Testis (tissue), 2 donors: ENCODE measurements at regions not wholly inside any gene's neighbourhood (a gene's known extent, or its start where the extent isn't known, plus 50 kb on each side); places are given as distances from the start of the nearest gene placed in this dataset.

Source experiments
- POLR2A ChIP-seq: fragments of 450-650 bp; IDR thresholded peaks from one replicate; pipeline ENCODE4 v1.6.1; 2017; ENCODE audit warnings: antibody characterized with exemption, mild to moderate bottlenecking, moderate library complexity
- TF ChIP-seq, protein P1 (sequence below), 3 experiments: fragments of 450-650 bp in 2 of 3; fragments of 200-600 bp in 1 of 3; sonication (generic) in 1 of 3; IDR thresholded peaks; one replicate each; pipeline ENCODE4 v1.5.1; 2016 to 2019; ENCODE audit warnings: antibody characterized with exemption in 3 of 3, mild to moderate bottlenecking in 2 of 3, moderate library complexity in 1 of 3

DNA sequence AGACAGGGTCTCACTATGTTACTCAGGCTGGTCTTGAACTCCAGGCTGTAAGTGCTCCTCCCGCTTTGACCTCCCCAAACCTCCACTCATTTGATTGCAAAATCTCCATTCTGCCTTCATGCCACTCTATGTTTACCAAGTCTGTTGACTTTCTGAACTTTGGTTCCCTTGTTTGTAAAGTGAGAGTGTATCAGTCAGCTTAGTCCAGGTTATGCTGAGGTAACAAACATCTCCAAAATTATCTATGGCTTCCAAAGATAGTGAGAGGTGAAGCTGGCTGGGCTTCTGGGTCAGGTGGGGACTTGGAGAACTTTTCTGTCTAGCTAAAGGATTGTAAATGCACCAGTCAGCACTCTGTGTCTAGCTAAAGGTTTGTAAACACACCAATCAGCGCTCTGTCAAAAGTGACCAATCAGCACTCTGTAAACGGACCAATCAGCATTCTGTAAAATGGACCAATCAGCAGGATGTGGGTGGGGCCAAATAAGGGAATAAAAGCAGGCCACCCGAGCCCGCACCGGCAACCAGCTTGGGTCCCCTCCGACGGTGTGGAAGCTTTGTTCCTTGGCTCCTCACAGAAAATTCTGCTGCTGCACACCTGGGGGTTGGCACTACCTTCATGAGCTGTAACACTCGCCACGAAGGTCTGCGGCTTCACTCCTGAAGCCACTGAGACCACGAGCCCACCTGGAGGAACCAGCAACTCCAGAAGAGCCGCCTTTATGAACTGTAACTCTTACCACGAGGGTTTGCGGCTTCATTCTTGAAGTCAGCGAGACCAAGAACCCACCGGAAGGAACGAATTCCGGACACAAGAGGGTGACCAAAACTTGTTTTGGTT, 109.3 kb downstream of the MIAT start:
- no peak for TF ChIP-seq POLR2A
- TF ChIP-seq, protein P1, sequence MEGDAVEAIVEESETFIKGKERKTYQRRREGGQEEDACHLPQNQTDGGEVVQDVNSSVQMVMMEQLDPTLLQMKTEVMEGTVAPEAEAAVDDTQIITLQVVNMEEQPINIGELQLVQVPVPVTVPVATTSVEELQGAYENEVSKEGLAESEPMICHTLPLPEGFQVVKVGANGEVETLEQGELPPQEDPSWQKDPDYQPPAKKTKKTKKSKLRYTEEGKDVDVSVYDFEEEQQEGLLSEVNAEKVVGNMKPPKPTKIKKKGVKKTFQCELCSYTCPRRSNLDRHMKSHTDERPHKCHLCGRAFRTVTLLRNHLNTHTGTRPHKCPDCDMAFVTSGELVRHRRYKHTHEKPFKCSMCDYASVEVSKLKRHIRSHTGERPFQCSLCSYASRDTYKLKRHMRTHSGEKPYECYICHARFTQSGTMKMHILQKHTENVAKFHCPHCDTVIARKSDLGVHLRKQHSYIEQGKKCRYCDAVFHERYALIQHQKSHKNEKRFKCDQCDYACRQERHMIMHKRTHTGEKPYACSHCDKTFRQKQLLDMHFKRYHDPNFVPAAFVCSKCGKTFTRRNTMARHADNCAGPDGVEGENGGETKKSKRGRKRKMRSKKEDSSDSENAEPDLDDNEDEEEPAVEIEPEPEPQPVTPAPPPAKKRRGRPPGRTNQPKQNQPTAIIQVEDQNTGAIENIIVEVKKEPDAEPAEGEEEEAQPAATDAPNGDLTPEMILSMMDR (IDR thresholded peaks at IDR 0.05): no peak
